ENCODE measurements at regions not wholly inside any gene's neighbourhood (a gene's known extent, or its start where the extent isn't known, plus 50 kb on each side); places are given as distances from the start of the nearest gene placed in this dataset.

DNA sequence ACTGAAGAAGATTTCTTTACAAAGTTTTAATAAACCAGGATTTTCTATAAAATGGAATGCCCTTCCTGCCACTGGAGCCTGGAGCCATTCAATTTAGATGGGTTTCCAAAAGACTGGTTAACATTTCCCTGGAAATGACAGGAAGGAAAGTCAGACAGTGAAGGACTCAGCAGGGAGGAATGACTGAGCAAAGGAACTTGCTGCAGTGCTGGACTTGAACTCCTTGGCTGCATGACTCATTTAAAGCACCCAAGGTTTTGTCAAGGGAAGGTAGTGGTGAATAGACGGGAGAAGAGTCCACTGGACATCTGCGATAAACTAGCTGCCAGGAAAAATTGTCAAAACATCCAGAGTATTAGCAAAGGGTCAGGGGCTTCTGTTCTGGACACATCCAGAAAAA is 163.8 kb upstream of the SLC28A3 start:
- ATAC-seq, result no peak
- FAIRE-seq, result no peak
- H3K79me2 ChIP-seq (ENCODE audit: insufficient read depth, low read length), result no peaks in the 10 kb centered on the region
- no peaks in the 10 kb centered on the region for H3K4me1 ChIP-seq (ENCODE audit: insufficient read depth, low read length)
- no peak overlapping the region for H3K4me2 ChIP-seq (ENCODE audit: low read depth, low read length)
- BruUV-seq (replicated peaks), result no TSS peak
- no peak for DNase-seq (ENCODE audit: low spot score)
- POLR2A ChIA-PET, result no interaction called here
- no peak overlapping the region for H3K4me3 ChIP-seq (replicated peaks in 1 of 3; ENCODE audit: insufficient read depth in 1 of 3, low read depth in 2 of 3, low read length in 3 of 3)
- no peaks in the 10 kb centered on the region for H3K9me3 ChIP-seq (ENCODE audit: low read length)
- TF ChIP-seq, protein P1, sequence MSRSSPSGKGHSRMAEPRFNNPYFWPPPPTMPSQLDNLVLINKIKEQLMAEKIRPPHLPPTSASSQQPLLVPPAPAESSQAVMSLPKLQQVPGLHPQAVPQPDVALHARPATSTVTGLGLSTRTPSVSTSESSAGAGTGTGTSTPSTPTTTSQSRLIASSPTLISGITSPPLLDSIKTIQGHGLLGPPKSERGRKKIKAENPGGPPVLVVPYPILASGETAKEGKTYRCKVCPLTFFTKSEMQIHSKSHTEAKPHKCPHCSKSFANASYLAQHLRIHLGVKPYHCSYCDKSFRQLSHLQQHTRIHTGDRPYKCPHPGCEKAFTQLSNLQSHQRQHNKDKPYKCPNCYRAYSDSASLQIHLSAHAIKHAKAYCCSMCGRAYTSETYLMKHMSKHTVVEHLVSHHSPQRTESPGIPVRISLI (CRISPR knock-in tag; IDR thresholded peaks at IDR 0.05; ENCODE audit: borderline replicate concordance), result no peak
- TF ChIP-seq, protein P2, sequence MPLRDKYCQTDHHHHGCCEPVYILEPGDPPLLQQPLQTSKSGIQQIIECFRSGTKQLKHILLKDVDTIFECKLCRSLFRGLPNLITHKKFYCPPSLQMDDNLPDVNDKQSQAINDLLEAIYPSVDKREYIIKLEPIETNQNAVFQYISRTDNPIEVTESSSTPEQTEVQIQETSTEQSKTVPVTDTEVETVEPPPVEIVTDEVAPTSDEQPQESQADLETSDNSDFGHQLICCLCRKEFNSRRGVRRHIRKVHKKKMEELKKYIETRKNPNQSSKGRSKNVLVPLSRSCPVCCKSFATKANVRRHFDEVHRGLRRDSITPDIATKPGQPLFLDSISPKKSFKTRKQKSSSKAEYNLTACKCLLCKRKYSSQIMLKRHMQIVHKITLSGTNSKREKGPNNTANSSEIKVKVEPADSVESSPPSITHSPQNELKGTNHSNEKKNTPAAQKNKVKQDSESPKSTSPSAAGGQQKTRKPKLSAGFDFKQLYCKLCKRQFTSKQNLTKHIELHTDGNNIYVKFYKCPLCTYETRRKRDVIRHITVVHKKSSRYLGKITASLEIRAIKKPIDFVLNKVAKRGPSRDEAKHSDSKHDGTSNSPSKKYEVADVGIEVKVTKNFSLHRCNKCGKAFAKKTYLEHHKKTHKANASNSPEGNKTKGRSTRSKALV (CRISPR knock-in tag; IDR thresholded peaks at IDR 0.05), result no peak
- TF ChIP-seq ZNF326 (CRISPR knock-in tag; IDR thresholded peaks at IDR 0.05; ENCODE audit: borderline replicate concordance) (no peak), CHD4 (IDR thresholded peaks at IDR 0.05; ENCODE audit: borderline replicate concordance, low read length) (no peak), YEATS2 (CRISPR knock-in tag; IDR thresholded peaks at IDR 0.05; ENCODE audit: borderline replicate concordance) (no peak), ASH2L (IDR thresholded peaks at IDR 0.05; ENCODE audit: insufficient read length, low read depth, low read length) (no peak), ZNF850 (CRISPR knock-in tag; conservative IDR thresholded peaks at IDR 0.05) (no peak), FOXK2 (IDR thresholded peaks at IDR 0.05) (no peak), CEBPB (IDR thresholded peaks at IDR 0.05; ENCODE audit: borderline replicate concordance, low read depth, low read length) (no peak), ZNF33A (CRISPR knock-in tag; IDR thresholded peaks at IDR 0.05; ENCODE audit: borderline replicate concordance) (no peak), SALL1 (CRISPR knock-in tag; IDR thresholded peaks at IDR 0.05) (no peak)
- no peaks in the 10 kb centered on the region for H3K27me3 ChIP-seq (ENCODE audit: control insufficient read depth in 1 of 2, insufficient read depth in 2 of 2, low read length in 2 of 2)
- CTCF ChIA-PET (ENCODE audit: low intra/inter-chr PET ratio, low total read pairs), result no interaction called here
- H3K9ac ChIP-seq (ENCODE audit: insufficient read depth, low read depth, low read length), result no peak overlapping the region
- H4K20me1 ChIP-seq (ENCODE audit: insufficient read depth, low read length), result no peaks in the 10 kb centered on the region
- intact Hi-C loops (cut with micrococcal nuclease; ENCODE audit: unreplicated experiment) (no loop called here), in situ Hi-C loops (cut with HindIII; ENCODE audit: extremely low pct_ligation_motif_present, low pct_unique_long_range_greater_than_20kb) (no loop called here)
- H3K27ac ChIP-seq (ENCODE audit: extremely low read length, insufficient read depth, low read length), result no peak overlapping the region
- H3K36me3 ChIP-seq (replicated peaks in 1 of 2; ENCODE audit: control insufficient read depth in 1 of 2, insufficient read depth in 2 of 2, low read length in 2 of 2), result no peaks in the 10 kb centered on the region
- no peak overlapping the region for H2AFZ ChIP-seq (ENCODE audit: low read length)
- 39% methylated on average over 2 of the region's 2 CpGs for WGBS (ENCODE audit: low lambda C conversion rate)

Measured in HepG2 (cell line).